Panc1 (cell line): ENCODE measurements at regions not wholly inside any gene's neighbourhood (a gene's known extent, or its start where the extent isn't known, plus 50 kb on each side); places are given as distances from the start of the nearest gene placed in this dataset.

Experiments
- ATAC-seq: fragments of 200-7000 bp; cut with Tn5 transposase; 2 replicates; pipeline ENCODE4 v1.9.1; 2020; ENCODE audit warnings: mild to moderate bottlenecking, moderate library complexity
- BruUV-seq: library from RNA; stranded (reverse); fragments of 400-500 nt; replicated peaks from 2 replicates; lab custom pipeline; 2021; lab: Mats Ljungman, UMichigan
- CTCF ChIA-PET: fragments of 300-600 bp; sonication (Branson Sonifier 250); formaldehyde crosslinking; loops from one replicate; lab custom pipeline; 2022; ENCODE audit warnings: antibody characterized with exemption; lab: Charles Lee
- POLR2A ChIA-PET: fragments of 300-600 bp; sonication (Branson Sonifier 250); formaldehyde crosslinking; loops from one replicate; lab custom pipeline; 2022; ENCODE audit warnings: antibody characterized with exemption; lab: Charles Lee
- DNase-seq: peaks from one replicate; pipeline ENCODE4 v3.0.0-alpha.2; 2010; ENCODE audit warnings: low read depth, low spot score
- H3K27ac ChIP-seq: 2 replicates; pipeline ENCODE4 v1.5.1; 2011; ENCODE audit warnings: mild to moderate bottlenecking, low read length, inconsistent platforms
- H3K27me3 ChIP-seq: fragments of 200-500 bp; sonication (Bioruptor generic); 2 replicates; pipeline ENCODE4 v1.6.0; 2014; ENCODE audit warnings: low read length, inconsistent platforms; ENCODE audit not compliant: control insufficient read depth, insufficient read depth
- H3K36me3 ChIP-seq: fragments of 200-500 bp; sonication (Bioruptor generic); 2 replicates; pipeline ENCODE4 v1.5.1; 2014; ENCODE audit warnings: inconsistent platforms, mild to moderate bottlenecking, low read length, moderate library complexity; ENCODE audit not compliant: control insufficient read depth, insufficient read depth
- H3K4me1 ChIP-seq: 2 replicates; pipeline ENCODE4 v1.5.1; 2011; ENCODE audit warnings: inconsistent platforms, mild to moderate bottlenecking, low read length, moderate library complexity; ENCODE audit not compliant: control insufficient read depth, insufficient read depth
- H3K4me3 ChIP-seq, 2 experiments: 2 replicates each; pipeline ENCODE4 v1.5.1; 2011 to 2012; ENCODE audit warnings: low read depth in 2 of 2, low read length in 2 of 2, mild to moderate bottlenecking in 2 of 2, inconsistent platforms in 1 of 2, moderate library complexity in 1 of 2
- H3K9me3 ChIP-seq: fragments of 200-500 bp; sonication (Bioruptor generic); 2 replicates; pipeline ENCODE4 v1.5.1; 2014; ENCODE audit warnings: low read depth, mild to moderate bottlenecking, inconsistent platforms, low read length, moderate library complexity; ENCODE audit not compliant: control insufficient read depth, insufficient read depth
- CTCF ChIP-seq: fragments of 450-650 bp; IDR thresholded peaks from 2 replicates; pipeline ENCODE4 v1.5.1; 2017; ENCODE audit warnings: mild to moderate bottlenecking
- POLR2AphosphoS5 ChIP-seq: IDR thresholded peaks from 2 replicates; pipeline ENCODE4 v1.6.1; 2012; ENCODE audit warnings: mild to moderate bottlenecking, low read depth, low read length, moderate library complexity
- SIN3A ChIP-seq: IDR thresholded peaks from 2 replicates; pipeline ENCODE4 v1.6.1; 2012; ENCODE audit warnings: low read depth, mild to moderate bottlenecking, low read length, moderate library complexity, borderline replicate concordance; ENCODE audit not compliant: insufficient read depth
- TCF7L2 ChIP-seq: IDR thresholded peaks from 2 replicates; pipeline ENCODE4 v1.6.1; 2011; ENCODE audit warnings: mild to moderate bottlenecking, low read depth, low read length, inconsistent platforms
- in situ Hi-C: cut with HindIII; loops from 2 replicates; pipeline ENCODE4 v1.10.0; 2016; ENCODE audit warnings: low sequenced_read_pairs, low pct_unique_long_range_greater_than_20kb
- intact Hi-C: fragments of 100-400 bp; cut with micrococcal nuclease; formaldehyde crosslinking; loops from one replicate; pipeline ENCODE4 v1.10.0; 2022; ENCODE audit not compliant: unreplicated experiment
- TF ChIP-seq, protein P1 (sequence below), 2 experiments: IDR thresholded peaks; 2 replicates each; pipeline ENCODE4 v1.6.1; 2011 to 2012; ENCODE audit warnings: low read depth in 2 of 2, control low read depth in 1 of 2, low read length in 1 of 2, mild to moderate bottlenecking in 1 of 2, moderate library complexity in 1 of 2; ENCODE audit not compliant: insufficient read depth in 1 of 2

- TF ChIP-seq TCF7L2 (no peak), CTCF (no peak), POLR2AphosphoS5 (no peak), SIN3A (no peak)
- TF ChIP-seq, protein P1, sequence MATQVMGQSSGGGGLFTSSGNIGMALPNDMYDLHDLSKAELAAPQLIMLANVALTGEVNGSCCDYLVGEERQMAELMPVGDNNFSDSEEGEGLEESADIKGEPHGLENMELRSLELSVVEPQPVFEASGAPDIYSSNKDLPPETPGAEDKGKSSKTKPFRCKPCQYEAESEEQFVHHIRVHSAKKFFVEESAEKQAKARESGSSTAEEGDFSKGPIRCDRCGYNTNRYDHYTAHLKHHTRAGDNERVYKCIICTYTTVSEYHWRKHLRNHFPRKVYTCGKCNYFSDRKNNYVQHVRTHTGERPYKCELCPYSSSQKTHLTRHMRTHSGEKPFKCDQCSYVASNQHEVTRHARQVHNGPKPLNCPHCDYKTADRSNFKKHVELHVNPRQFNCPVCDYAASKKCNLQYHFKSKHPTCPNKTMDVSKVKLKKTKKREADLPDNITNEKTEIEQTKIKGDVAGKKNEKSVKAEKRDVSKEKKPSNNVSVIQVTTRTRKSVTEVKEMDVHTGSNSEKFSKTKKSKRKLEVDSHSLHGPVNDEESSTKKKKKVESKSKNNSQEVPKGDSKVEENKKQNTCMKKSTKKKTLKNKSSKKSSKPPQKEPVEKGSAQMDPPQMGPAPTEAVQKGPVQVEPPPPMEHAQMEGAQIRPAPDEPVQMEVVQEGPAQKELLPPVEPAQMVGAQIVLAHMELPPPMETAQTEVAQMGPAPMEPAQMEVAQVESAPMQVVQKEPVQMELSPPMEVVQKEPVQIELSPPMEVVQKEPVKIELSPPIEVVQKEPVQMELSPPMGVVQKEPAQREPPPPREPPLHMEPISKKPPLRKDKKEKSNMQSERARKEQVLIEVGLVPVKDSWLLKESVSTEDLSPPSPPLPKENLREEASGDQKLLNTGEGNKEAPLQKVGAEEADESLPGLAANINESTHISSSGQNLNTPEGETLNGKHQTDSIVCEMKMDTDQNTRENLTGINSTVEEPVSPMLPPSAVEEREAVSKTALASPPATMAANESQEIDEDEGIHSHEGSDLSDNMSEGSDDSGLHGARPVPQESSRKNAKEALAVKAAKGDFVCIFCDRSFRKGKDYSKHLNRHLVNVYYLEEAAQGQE (IDR thresholded peaks at IDR 0.05; ENCODE audit: insufficient read depth in 1 of 2, low read depth in 2 of 2, low read length in 1 of 2): no peak
- DNase-seq: no peak
- Histone ChIP-seq H3K27ac (no peak overlapping the region), H3K4me3 (no peak overlapping the region), H3K27me3 (no peaks in the 10 kb centered on the region), H3K4me1 (no peaks in the 10 kb centered on the region), H3K36me3 (no peaks in the 10 kb centered on the region), H3K9me3 (no peaks in the 10 kb centered on the region)
- ChIA-PET POLR2A (no interaction called here), CTCF (no interaction called here)
- intact Hi-C loops (no loop called here), in situ Hi-C loops (no loop called here)
- no TSS peak for BruUV-seq
- no peak for ATAC-seq
Measured at GRCh38 chr5:122674385-122674784, 100.5 kb upstream of the SNX2 start.

GRCh38 chr5:122680623-122681350 is 94.1 kb upstream of the SNX2 start:
- Histone ChIP-seq H3K27ac (no peak overlapping the region), H3K9me3 (no peaks in the 10 kb centered on the region), H3K36me3 (no peaks in the 10 kb centered on the region), H3K27me3 (peaks cover 2% of the 10 kb centered on the region; the same call in 1 of the 2 replicates), H3K4me3 (no peak overlapping the region), H3K4me1 (no peaks in the 10 kb centered on the region)
- intact Hi-C loops (no loop called here), in situ Hi-C loops (no loop called here)
- no peak for DNase-seq
- ChIA-PET POLR2A (interaction anchor here (0.6 kb wide), 1 partner anchor 28 kb away, joined by 7 read pairs; no protein-coding TSS in a partner anchor), CTCF (no interaction called here)
- ATAC-seq: no peak
- BruUV-seq: no TSS peak
- TF ChIP-seq TCF7L2 (no peak), CTCF (0 out of 2 replicates have a peak, but pooled peaks have one; percentile 6)
